ENCODE measurements at regions not wholly inside any gene's neighbourhood (a gene's known extent, or its start where the extent isn't known, plus 50 kb on each side); places are given as distances from the start of the nearest gene placed in this dataset.
"Not testable (repeated sequence)": the region's sequence is repeated elsewhere in the genome, so short reads cannot be mapped to it uniquely, and the experiment has no call there.

DNA sequence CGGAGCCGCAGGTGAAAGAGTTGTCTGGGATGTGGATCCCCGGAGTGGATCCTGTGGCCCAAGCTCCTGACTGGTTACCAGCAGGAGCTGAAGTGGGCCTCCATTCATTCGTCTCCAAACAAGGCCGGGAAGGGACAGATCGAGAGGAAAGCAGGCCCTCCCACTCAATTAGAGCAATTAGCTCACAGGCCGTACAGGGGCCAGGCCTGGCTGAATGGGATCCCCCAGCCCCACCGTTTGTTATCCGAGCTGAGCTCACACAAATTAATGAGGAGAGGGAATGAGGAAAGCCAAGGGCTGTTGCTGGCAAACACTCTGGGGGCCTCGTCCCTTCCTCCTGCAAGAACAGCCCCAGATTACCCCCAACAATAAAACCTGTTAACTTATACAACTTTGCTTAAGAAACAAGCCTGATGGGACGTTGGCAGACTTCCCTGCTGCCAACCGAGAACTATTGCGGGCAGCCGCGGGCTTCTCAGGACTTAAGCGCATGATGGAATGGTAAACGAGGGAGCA lies 338.0 kb downstream of the BCL11A start:
- no peak for TF ChIP-seq GATA1 (IDR thresholded peaks at IDR 0.05; ENCODE audit: low read depth, low read length)
- no peak for TF ChIP-seq POLR2A (IDR thresholded peaks at IDR 0.05; ENCODE audit: low read length)
- no peak for DNase-seq

DNA sequence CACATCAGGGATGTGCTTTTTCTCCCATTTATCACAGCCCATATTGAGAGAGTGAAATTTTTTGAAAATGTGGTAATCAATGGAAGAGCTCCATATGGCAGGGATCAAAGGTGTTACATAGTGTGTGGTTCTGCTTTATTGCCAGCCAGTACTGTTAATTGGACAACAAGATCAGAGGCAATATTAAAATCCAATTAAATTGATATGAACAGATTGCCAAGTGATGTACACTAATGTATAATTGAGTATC lies 338.9 kb downstream of the BCL11A start:
- TF ChIP-seq GATA1 (IDR thresholded peaks at IDR 0.05; ENCODE audit: low read depth, low read length) = no peak
- no peak for TF ChIP-seq POLR2A (IDR thresholded peaks at IDR 0.05; ENCODE audit: low read length)
- DNase-seq = no peak

- TF ChIP-seq POLR2A (IDR thresholded peaks at IDR 0.05; ENCODE audit: low read length) (no peak), GATA1 (IDR thresholded peaks at IDR 0.05; ENCODE audit: low read depth, low read length) (no peak)
Measured at GRCh38 chr2:60213865-60214625, 339.4 kb downstream of the BCL11A start.

GRCh38 chr2:60212181-60212945 lies 341.1 kb downstream of the BCL11A start:
- no peak for DNase-seq
- TF ChIP-seq GATA1 (IDR thresholded peaks at IDR 0.05; ENCODE audit: low read depth, low read length) (no peak), POLR2A (IDR thresholded peaks at IDR 0.05; ENCODE audit: low read length) (no peak)

More at GRCh38 chr2:60213865-60214625, 339.4 kb downstream of the BCL11A start:
- no peak for DNase-seq

DNA sequence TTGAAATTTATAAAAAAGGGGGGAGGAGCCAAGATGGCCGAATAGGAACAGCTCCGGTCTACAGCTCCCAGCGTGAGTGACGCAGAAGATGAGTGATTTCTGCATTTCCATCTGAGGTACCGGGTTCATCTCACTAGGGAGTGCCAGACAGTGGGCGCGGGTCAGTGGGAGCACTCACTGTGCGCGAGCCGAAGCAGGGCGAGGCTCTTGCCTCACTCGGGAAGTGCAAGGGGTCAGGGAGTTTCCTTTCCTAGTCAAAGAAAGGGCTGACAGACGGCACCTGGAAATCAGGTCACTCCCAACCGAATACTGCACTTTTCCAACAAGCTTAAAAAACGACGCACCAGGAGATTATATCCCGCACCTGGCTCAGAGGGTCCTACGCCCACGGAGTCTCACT lies 364.4 kb downstream of the BCL11A start:
- DNase-seq = not testable (repeated sequence)

DNA sequence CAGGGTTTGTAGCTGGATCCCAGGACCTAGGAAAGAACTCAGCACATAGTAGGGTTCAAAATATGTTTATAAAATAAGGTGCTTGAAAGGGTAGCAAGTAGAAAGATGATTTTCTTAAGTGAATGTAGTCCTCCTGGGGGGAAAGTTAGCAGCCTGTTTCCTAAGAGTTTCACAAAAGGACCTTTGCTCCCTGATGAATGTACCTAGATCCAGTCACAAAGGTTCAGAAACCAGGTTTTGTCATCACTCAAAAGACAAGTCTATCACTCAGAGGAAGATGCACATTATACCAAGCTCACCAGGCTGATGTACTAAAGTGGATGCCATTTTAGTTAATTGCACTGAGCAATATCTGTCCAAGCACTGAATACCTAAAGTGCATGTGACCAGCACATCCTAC lies 378.2 kb downstream of the BCL11A start:
- TF ChIP-seq POLR2A (IDR thresholded peaks at IDR 0.05; ENCODE audit: low read length) = no peak
- no peak for TF ChIP-seq GATA1 (IDR thresholded peaks at IDR 0.05; ENCODE audit: low read depth, low read length)
- no peak for DNase-seq

DNA sequence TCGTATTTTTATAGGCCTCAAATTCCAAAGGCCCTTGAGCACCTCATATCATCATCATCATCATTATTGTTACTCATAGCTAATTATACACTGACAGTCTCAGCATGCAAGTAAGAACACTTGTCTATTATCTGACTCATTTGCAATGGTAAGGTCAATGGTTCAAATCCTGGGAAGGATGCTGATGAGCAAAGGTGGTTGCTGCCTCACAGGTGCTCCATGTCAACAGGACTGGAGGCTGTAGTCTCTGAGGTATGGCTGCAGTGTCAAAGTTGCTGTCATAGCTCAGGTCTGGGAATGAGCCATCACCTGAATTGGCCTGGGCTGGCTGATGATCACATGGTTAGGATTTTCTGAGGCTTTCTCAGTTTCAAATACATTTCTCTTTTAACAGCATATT lies 379.3 kb downstream of the BCL11A start:
- no peak for DNase-seq
- TF ChIP-seq POLR2A (IDR thresholded peaks at IDR 0.05; ENCODE audit: low read length) (no peak), GATA1 (IDR thresholded peaks at IDR 0.05; ENCODE audit: low read depth, low read length) (no peak)

DNA sequence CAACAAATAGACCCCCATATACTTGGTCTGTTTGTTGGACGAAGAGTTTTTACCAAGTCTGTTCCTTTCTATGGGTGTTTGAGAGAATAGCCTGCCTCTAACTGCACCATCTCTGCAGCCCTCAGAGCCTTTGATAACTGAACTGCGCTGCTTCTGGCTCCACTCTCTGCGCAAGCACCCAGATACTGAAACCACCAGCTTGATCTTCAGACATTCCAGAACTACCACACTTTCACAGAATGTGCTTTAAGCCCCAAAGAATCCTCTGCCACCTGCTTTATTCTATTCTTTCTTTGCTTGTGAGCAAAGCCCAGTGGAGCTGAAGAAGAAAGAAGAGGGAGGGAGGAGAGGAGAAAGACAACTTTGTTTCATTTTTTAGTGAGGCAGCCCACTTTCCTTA lies 380.7 kb downstream of the BCL11A start:
- DNase-seq = no peak
- TF ChIP-seq POLR2A (IDR thresholded peaks at IDR 0.05; ENCODE audit: low read length) (no peak), GATA1 (IDR thresholded peaks at IDR 0.05; ENCODE audit: low read depth, low read length) (no peak)

DNA sequence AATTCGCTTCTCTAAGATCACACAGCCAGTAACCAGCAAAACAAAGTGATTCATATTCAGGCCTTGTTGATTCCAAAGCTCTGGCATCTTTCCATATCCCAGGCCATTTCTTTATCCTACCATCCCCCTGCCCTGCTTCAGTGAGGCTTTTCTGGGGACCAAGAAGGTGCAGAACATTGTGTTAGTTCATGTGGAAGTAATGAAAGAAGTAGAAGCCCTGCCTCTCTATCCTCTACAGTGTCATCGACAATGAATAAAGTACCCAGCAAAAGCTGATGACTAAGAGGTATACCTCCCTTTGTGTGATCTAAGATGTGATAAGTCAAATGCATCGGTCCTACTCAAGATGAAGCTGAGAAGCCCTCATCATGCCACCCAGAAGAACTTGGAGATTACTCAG lies 383.2 kb downstream of the BCL11A start:
- no peak for DNase-seq
- TF ChIP-seq POLR2A (IDR thresholded peaks at IDR 0.05; ENCODE audit: low read length) (no peak), GATA1 (IDR thresholded peaks at IDR 0.05; ENCODE audit: low read depth, low read length) (no peak)

DNA sequence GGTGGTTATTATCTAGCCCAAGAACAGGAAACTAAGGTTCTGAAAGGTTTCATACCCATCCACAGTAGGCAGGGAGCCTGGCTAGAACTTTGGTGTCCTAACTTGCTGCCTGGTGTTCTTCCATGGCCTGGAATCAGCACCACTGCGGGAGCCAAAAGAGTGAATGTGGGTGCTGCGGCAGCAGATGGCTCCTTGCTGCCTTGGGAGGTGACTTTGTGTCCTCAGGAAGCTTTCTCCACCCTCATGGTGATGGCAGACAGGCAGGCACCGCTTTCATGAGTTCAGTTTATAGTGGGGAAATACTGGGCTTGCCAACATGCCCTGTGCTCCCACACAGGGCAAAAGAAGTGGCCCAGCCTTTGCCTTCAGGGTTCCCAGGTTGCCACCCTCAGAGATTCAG lies 385.2 kb downstream of the BCL11A start:
- DNase-seq = no peak
- TF ChIP-seq GATA1 (IDR thresholded peaks at IDR 0.05; ENCODE audit: low read depth, low read length) (no peak), POLR2A (IDR thresholded peaks at IDR 0.05; ENCODE audit: low read length) (no peak)

GRCh38 chr2:60167089-60167488 lies 386.4 kb downstream of the BCL11A start:
- TF ChIP-seq GATA1 (IDR thresholded peaks at IDR 0.05; ENCODE audit: low read depth, low read length) (no peak), POLR2A (IDR thresholded peaks at IDR 0.05; ENCODE audit: low read length) (no peak)
- DNase-seq = no peak

- TF ChIP-seq POLR2A (IDR thresholded peaks at IDR 0.05; ENCODE audit: low read length) = no peak
- no peak for TF ChIP-seq GATA1 (IDR thresholded peaks at IDR 0.05; ENCODE audit: low read depth, low read length)
- DNase-seq = no peak
Measured at GRCh38 chr2:60163691-60164090, 389.8 kb downstream of the BCL11A start.

DNA sequence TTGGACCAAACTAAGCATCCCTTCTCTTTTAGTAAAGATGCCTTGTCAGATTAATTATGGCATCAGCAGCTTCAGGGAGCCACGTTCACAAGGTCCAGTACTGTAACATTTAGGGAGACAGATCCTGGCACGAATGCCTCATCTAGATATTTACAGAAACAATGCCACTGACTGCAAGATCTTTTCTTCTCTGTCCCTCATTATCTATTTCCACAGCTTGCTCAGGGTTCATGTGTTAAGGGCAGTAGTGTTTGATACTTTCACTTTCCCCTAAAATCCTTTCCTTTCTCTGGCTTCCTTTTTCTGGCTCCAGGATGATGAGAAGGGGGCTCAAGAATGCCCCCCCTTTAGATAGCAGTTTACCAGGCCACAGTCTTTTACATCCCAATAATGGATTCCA lies 393.9 kb downstream of the BCL11A start:
- no peak for TF ChIP-seq POLR2A (IDR thresholded peaks at IDR 0.05; ENCODE audit: low read length)
- no peak for TF ChIP-seq GATA1 (IDR thresholded peaks at IDR 0.05; ENCODE audit: low read depth, low read length)
- no peak for DNase-seq

GRCh38 chr2:60158262-60158661 lies 395.2 kb downstream of the BCL11A start:
- DNase-seq = no peak
- TF ChIP-seq GATA1 (IDR thresholded peaks at IDR 0.05; ENCODE audit: low read depth, low read length) (no peak), POLR2A (IDR thresholded peaks at IDR 0.05; ENCODE audit: low read length) (no peak)

- TF ChIP-seq POLR2A (IDR thresholded peaks at IDR 0.05; ENCODE audit: low read length) = no peak
- no peak for TF ChIP-seq GATA1 (IDR thresholded peaks at IDR 0.05; ENCODE audit: low read depth, low read length)
- DNase-seq = no peak
Measured at GRCh38 chr2:60157283-60157682, 396.2 kb downstream of the BCL11A start.
